GM18498 (cell line): ENCODE measurements at regions not wholly inside any gene's neighbourhood (a gene's known extent, or its start where the extent isn't known, plus 50 kb on each side); places are given as distances from the start of the nearest gene placed in this dataset.
"Not testable (repeated sequence)": the region's sequence is repeated elsewhere in the genome, so short reads cannot be mapped to it uniquely, and the experiment has no call there.

Experiments
- ATAC-seq: cut with Tn5 transposase; IDR thresholded peaks from one replicate; pipeline ENCODE4 v1.9.1; 2021; ENCODE audit warnings: mild to moderate bottlenecking, moderate library complexity; ENCODE audit not compliant: unreplicated experiment

DNA sequence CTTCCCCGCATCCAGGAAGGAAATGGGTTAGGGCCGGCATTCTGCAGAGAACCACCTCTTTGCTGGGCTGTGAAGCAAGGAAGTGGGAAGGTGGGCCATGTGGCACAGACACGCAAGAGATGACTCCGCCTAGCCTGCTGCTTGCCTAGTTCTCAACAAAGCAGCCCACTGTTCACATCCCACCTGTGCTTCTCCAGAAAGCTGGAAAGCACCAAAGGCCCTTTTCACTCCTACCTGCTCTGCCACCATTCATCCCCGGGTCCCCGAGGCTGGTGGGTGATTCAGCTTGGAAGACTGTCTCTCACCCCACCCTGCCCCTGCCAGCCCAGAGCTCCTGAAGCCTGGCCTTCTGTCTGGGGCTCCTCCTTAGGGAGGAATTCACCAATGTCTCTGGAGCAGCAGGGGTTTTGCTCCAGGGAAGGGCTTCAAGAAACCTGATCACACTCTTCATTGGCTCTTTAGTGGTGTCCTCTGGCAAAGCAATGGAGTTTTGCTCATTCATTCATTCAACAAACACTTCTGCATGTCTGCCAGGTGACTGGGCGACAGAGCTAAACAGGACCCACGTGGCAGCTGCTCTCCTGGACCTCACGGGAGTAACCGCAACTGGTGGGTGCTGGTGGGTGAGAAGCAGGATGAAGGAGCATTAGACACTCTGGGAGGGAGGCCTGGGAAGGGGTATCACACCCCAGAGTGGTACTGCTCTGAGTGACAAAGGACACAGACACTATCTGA lies 145.4 kb upstream of the TLE3 start:
- ATAC-seq, result no peak

GRCh38 chr15:70241561-70242320 lies 144.0 kb upstream of the TLE3 start:
- ATAC-seq, result no peak

DNA sequence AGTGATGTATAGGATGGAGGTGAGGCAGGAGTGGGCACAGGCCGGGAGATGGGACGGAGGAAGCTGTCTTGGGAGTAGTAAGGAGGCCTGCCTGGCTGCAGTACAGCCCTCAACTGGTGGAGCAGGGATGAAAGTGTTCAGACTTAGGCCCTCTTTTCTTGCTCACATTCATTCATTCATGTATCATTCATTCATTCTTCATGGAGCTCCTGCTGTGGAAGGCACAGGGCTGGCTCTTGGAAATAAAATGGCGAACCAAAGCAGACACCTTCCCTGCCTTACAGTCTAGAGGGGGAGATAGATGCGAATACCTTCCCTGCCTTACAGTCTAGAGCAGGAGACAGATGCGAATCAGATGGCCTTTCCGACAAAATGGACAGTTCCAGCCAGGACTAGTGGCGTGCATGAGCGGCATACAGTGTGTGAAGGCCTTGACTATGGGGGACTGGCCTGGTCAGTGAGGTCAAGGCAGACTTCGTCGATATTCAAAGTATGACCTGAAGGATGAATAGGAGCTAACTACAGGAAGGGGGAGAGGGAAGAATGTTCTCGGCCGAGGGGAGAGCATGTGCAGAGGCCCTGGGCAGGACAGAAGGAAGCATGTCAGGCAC lies 143.2 kb upstream of the TLE3 start:
- ATAC-seq, result no peak

DNA sequence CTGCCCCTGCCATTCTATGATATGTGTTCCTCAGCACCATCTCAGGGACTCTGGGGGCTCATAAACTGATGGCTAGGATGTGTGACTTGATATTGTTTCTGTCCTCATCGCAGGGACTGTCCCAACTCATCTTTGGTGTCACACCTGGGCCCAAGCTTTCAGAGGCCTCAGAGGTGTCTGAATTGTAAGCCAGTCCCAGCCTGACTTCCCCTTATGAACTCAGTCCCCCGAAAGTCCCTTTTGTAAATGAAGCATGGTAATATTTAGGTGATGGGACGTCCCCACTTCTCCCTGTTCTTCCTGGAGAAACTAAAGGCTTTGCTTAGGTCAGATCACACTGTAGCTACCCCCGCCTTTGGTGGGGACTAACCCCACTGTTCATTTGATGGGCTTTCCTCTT lies 142.4 kb upstream of the TLE3 start:
- no peak for ATAC-seq

- no peak for ATAC-seq
Measured at GRCh38 chr15:70238917-70239316, 141.2 kb upstream of the TLE3 start.

DNA sequence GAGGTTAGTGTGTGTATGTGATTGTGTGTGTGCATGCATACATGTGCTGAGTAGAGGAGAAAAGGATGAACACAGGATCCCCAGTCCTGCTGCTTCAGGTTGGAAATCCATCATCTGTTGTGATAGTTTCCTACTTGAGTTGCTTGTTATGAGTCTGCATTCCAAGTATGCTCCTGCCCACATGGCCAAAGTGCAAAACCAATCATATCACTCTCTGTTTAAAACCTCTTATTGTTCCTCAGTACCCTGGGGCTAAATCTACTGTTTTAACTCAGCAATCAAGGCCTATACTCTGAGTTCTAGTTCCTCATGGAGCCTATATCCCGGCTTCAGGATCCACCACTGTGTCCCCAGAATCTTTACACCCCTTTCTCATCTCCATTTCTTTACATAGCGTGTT lies 139.9 kb upstream of the TLE3 start:
- ATAC-seq, result no peak

DNA sequence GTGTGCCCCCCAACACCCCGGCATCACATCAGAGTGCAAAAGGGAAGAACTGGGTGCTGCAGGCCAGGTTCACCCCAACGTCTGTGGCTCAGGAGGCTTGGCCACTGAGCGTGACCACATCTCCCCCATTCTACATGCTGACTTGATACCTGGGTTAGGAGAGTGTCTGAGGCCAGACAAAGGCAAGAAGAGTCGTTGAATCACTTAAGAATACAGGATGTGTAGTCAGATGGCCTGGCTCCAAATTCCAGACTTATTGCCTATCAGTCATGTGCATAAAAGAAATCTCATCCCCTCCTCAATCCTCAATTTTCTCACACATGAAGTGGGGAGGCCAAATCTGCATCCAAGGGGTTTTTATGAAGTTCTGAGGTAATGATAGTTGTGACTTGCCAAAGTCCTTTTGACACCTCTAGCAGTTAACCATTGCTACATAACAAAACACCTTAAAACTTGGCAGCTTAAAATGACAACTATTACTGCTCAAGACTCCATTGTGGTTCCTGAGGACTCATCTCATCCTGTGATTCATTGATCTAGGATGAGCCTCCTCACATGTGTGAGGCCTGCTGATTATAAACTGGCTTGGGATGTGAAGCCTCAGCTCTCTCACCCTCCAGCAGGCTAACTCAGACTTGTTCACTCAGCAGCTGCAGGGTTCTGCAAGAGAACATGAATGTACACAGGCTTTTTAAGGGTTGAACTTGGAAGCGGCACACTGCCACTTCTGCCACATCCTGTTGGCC lies 138.8 kb upstream of the TLE3 start:
- ATAC-seq, result no peak

GRCh38 chr15:70235347-70235746 lies 137.6 kb upstream of the TLE3 start:
- no peak for ATAC-seq

GRCh38 chr15:70234256-70234905 lies 136.7 kb upstream of the TLE3 start:
- ATAC-seq, result no peak

- no peak for ATAC-seq
Measured at GRCh38 chr15:70231484-70231883, 133.8 kb upstream of the TLE3 start.

DNA sequence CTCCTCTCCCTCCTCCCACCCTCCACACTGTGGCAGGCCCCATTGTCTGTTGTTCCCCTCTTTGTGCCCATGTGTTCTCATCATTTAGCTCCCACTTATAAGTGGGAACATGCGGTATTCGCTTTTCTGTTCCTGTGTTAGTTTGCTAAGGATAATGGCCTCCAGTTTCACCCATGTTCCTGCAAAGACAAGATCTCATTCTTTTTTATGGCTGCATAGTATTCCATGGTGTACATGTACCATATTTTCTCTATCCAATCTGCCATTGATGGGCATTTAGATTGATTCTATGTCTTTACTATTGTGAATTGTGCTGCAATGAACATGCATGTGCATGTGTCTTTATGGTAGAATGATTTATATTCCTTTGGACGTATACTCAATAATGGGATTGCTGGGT lies 130.2 kb upstream of the TLE3 start:
- not testable (repeated sequence) for ATAC-seq

- ATAC-seq, result no peak
Measured at GRCh38 chr15:70227147-70227546, 129.4 kb upstream of the TLE3 start.

DNA sequence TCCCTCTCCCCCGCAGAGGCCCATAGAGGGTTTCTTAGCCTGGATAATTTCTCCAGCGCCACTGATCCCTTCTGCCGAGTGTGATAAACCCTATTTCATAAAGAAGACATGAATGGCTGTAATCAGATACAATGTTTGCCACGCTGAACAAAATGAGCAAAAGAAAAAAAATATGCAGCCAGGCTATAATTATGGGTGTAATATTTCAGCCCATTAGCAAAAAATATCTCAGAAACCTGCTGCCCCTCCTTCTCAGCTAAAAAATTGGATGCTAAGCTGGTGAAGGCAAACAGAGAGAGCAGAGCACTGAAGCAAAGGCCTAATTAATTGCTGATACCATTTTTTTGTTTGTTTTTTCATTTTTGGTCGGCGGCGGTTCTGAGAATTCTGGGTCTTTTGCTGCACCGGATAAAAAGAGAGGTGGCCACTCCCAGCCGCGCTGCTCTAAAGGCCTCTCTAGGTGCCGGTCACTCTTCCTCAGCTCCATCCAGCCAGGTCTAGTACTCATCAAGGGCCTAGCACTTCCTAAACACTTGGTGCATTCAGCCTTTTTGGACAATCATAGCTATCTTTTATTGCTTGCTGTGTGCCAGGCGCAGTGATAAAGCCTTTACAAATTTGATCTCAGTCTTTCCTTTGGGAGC lies 128.7 kb upstream of the TLE3 start:
- no peak for ATAC-seq

- no peak for ATAC-seq
Measured at GRCh38 chr15:70225416-70225815, 127.7 kb upstream of the TLE3 start.

DNA sequence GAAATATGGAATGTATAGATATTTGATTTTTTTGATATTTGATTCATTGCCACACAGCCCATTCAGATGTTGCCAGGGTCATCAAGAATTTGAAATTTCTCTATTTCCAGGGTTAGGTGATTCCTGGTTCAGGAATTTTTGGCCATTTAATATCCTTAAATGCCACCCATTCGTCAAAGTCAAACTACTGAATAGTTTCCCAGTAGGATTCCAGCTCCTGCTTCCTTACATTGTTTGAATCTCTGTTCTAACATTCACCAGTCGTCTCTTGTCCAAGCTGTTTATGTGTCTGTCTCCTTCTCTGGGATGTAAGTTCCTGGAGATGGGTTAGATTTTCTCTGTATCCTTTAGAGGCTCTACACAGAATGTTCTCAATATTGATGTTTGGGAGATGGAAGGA lies 124.9 kb upstream of the TLE3 start:
- no peak for ATAC-seq

GRCh38 chr15:70220490-70221096 lies 122.9 kb upstream of the TLE3 start:
- no peak for ATAC-seq

DNA sequence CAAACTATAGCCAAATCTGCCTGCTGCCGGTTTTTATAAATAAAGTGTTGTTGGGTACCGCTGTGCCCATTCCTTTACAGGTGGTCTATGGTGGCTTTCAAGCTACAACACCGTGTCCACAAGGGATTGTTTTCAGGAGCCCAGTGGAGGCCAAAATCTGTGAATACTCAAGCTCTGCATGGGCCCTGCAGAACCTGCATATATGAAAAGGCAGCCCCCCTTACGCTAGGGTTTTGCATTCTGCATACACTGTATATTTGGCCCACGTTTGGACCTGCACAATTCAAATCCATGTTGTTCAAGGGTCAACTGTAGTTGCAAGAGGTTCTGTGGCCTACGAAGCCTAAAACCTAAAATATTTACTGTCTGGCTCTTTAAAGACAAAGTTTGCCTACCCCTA lies 122.2 kb upstream of the TLE3 start:
- no peak for ATAC-seq

DNA sequence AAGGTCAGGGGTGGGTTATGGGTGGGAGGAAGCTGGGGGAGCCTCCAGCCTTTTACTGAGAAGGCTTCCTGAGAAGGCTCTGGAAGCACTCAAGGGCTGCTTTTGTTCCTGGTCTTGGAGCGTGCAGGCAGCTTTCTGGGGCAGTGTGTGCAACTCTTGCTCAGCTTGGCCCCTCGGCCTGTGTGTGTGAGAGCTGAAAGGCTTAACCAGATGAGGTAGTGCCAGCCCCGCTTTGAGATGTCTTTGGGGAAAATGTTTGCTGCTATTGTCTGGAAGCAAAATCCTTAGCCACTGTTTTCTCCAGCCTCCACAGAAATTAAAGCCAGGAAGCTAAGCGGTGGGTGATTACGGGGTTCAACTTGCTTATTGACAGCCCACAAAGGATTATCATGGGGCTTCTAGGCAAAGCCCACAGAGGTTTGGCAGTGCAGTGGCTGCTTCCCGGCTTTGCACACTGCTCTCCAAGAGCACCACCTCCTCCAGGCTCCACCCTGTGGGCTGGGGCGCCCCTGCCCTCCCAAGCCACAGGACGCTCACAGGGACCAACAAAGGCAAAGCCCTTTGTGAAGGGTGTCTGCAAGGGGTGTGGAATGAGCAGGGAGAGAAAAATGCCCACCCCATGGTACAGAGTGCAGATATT lies 121.7 kb upstream of the TLE3 start:
- no peak for ATAC-seq
